ENCODE measurements at regions not wholly inside any gene's neighbourhood (a gene's known extent, or its start where the extent isn't known, plus 50 kb on each side); places are given as distances from the start of the nearest gene placed in this dataset.

DNA sequence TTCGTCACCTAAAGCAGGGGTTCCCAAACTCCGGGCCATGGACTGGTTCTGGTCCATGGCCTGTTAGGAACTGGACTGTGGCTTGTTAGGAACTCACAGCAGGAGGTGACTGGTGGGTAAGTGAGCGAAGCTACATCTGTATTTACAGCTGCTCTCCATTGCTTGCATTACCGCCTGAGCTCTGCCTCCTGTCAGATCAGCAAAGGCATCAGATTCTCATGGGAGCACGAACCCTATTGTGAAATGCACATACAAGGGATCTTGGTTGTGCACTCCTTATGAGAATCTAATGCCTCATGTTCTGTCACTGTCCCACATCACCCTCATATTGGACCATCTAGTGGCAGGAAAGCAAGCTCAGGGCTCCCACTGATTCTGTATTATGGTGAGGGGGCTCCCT lies 217.0 kb downstream of the ZFP36L2 start:
- Histone ChIP-seq H3K4me3 (no peak overlapping the region), H3K4me1 (ENCODE audit: low read depth) (peaks cover 21% of the 10 kb centered on the region), H3K36me3 (ENCODE audit: low read depth) (no peaks in the 10 kb centered on the region), H3K9me3 (peaks cover 2% of the 10 kb centered on the region)
- DNase-seq, result peak in 1 of 3 donors; percentile 13
- intact Hi-C loops (cut with DNase I, micrococcal nuclease), result no loop called here
- TF ChIP-seq, protein P1, sequence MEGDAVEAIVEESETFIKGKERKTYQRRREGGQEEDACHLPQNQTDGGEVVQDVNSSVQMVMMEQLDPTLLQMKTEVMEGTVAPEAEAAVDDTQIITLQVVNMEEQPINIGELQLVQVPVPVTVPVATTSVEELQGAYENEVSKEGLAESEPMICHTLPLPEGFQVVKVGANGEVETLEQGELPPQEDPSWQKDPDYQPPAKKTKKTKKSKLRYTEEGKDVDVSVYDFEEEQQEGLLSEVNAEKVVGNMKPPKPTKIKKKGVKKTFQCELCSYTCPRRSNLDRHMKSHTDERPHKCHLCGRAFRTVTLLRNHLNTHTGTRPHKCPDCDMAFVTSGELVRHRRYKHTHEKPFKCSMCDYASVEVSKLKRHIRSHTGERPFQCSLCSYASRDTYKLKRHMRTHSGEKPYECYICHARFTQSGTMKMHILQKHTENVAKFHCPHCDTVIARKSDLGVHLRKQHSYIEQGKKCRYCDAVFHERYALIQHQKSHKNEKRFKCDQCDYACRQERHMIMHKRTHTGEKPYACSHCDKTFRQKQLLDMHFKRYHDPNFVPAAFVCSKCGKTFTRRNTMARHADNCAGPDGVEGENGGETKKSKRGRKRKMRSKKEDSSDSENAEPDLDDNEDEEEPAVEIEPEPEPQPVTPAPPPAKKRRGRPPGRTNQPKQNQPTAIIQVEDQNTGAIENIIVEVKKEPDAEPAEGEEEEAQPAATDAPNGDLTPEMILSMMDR (IDR thresholded peaks at IDR 0.05), result no peak
- ATAC-seq, result no peak

DNA sequence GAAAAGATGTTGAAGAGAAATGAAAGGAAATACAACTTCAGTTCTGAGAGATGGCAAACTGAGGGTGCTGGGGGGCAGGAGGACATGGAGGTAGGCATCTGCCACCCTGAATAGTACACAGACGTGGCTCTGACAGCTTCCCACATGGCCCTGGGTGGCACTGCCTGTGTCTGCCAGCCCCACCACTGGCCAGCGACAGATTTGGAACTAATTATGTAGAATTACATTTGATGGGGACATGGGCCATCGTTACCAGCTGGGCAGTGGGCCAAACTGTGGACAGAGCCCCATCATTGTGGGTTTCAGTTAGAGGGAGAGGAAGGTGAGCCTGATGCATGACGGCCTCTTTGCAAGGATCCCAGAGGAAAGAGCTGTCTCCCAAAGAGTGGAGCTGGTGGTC lies 216.0 kb upstream of the HAAO start:
- H3K4me3 ChIP-seq, result no peak overlapping the region
- DNase-seq (peak in 2 of 3 donors; percentile 5 to 19), ATAC-seq (no peak)
- TF ChIP-seq, protein P1 (IDR thresholded peaks at IDR 0.05), result no peak
- H3K4me1 ChIP-seq (ENCODE audit: low read depth), result peaks cover 31% of the 10 kb centered on the region
- H3K9me3 ChIP-seq, result peaks cover 2% of the 10 kb centered on the region
- intact Hi-C loops (cut with DNase I, micrococcal nuclease), result no loop called here
- no peaks in the 10 kb centered on the region for H3K36me3 ChIP-seq (ENCODE audit: low read depth)

DNA sequence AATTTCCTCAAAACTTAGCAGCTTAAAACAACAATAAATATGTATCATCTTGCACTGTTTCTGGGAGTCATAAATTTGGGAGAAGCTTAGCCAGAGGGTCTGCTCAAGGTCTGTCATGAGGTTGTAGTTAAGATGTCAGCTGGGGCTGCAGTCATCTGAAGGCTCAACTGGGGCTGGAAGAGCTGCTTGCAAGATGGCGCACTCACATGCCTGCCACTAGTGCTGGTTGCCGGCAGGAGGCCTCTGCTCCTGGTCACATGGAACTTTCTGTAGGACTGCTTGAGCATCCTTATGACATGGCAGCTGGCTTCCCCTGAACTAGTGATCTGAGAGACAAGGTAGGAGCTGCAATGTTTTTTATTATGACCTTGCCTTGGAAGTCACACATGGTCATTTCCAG lies 215.5 kb upstream of the HAAO start:
- TF ChIP-seq, protein P1 (IDR thresholded peaks at IDR 0.05), result no peak
- Histone ChIP-seq H3K4me3 (no peak overlapping the region), H3K36me3 (ENCODE audit: low read depth) (no peaks in the 10 kb centered on the region), H3K4me1 (ENCODE audit: low read depth) (peaks cover 31% of the 10 kb centered on the region), H3K9me3 (peaks cover 2% of the 10 kb centered on the region)
- intact Hi-C loops (cut with DNase I, micrococcal nuclease), result no loop called here
- ATAC-seq (no peak), DNase-seq (no peak)

DNA sequence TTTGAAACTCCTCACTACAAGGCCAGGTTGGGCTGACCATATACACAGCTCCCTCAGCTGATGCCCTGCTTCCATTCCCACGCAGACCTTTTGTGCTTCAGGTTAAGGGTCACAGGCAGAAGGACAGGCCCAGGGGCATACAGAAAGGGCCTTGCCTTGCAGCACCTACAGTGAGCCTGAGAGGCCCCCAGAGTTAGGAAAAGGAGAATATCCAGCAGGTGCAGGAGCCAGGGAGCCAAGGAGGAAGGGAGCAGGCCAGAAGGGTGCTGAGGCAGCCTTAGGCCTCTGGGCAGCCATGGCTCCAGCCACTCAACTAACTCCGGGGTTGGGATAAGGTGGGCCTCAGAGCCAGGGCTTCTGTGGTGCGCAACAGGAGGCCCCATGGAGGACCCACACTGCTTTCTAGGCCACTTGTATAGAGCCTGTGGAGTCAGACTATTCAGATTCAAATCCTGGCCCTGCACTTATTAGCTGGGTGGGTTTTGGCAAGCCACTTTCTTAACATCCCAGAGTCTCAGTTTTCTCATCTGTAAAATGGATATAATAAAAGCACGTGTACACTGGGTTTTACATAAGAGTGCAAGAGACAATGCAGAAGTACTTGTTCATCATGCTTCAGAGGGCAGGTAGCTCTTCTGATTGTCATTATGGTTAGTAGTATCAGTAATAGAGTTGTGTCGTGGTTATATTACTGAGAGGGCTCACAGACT lies 214.6 kb upstream of the HAAO start:
- peaks cover 2% of the 10 kb centered on the region for H3K9me3 ChIP-seq
- ATAC-seq, result no peak
- peaks cover 31% of the 10 kb centered on the region for H3K4me1 ChIP-seq (ENCODE audit: low read depth)
- no peaks in the 10 kb centered on the region for H3K36me3 ChIP-seq (ENCODE audit: low read depth)
- intact Hi-C loops (cut with DNase I, micrococcal nuclease), result no loop called here
- TF ChIP-seq, protein P1 (IDR thresholded peaks at IDR 0.05), result no peak
- DNase-seq, result no peak
- no peak overlapping the region for H3K4me3 ChIP-seq

DNA sequence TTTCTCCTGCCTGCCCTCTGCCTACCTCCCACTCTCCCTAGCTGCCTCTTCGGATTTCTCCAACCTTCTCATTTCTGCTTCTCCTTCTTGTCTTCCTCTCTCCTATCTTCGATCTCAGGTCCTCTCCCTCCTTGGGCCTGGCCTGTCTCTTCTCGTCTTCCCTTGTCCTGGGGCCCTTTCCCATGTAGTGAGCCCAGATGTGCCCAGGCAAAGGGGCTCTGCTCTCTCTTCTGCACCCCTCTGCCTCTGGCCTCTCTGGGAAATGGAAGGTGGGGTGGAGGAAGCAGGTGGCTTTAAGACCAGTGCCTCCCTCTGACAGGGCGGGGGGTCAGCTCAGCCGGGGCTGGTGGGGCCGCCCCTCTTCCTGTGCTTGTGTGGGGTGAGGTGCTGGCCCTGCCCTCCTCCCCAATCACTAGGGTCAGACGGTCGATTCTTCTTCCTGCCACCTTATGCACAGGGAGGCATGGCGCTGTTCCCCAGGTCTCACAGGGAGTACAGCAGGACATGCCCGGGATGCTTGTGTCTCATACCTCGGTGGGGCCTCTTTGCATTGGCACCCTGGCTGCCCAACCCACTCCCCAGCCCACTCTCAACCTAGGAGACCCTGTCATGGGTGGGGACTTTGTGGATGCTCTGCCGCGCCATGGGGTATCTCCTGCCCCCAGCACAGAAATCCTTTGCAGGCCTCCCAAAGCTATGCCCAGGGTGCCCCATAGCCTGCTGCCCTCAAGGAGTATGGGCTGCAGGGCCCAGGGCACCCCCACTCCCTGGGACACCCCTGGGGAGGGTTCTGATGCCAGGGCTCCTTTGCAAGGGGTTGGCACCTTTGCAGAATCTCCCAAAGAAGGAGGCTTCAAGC lies 213.8 kb upstream of the HAAO start:
- DNase-seq (peak in 2 of 3 donors; percentile 63), ATAC-seq (peak; percentile 45)
- Histone ChIP-seq H3K4me3 (no peak overlapping the region), H3K9me3 (peaks cover 2% of the 10 kb centered on the region), H3K36me3 (ENCODE audit: low read depth) (no peaks in the 10 kb centered on the region), H3K4me1 (ENCODE audit: low read depth) (peaks cover 29% of the 10 kb centered on the region)
- intact Hi-C loops (cut with DNase I, micrococcal nuclease), result no loop called here
- TF ChIP-seq, protein P1 (IDR thresholded peaks at IDR 0.05), result no peak
